ENCODE measurements at regions not wholly inside any gene's neighbourhood (a gene's known extent, or its start where the extent isn't known, plus 50 kb on each side); places are given as distances from the start of the nearest gene placed in this dataset.

DNA sequence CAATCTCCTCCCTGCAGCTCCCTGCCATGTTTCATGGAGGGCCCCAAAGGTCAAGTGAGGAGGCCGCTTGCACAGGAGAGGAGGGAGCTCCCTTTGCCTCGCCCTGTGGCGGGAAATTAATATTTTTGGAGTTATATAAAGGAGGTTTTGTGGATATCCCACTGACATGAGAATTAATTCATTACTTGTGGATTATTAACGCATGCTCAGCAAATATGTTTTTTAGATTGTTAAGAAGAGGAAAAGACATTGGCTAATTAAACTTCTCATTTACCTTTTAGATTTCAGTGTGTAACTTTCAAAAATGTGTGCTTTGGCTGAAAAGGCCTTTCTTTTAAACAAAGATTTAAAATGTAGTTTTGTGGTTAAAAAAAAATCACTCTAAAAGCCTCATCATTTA, 474.0 kb downstream of the SOCS6 start:
- TF ChIP-seq, protein P1, sequence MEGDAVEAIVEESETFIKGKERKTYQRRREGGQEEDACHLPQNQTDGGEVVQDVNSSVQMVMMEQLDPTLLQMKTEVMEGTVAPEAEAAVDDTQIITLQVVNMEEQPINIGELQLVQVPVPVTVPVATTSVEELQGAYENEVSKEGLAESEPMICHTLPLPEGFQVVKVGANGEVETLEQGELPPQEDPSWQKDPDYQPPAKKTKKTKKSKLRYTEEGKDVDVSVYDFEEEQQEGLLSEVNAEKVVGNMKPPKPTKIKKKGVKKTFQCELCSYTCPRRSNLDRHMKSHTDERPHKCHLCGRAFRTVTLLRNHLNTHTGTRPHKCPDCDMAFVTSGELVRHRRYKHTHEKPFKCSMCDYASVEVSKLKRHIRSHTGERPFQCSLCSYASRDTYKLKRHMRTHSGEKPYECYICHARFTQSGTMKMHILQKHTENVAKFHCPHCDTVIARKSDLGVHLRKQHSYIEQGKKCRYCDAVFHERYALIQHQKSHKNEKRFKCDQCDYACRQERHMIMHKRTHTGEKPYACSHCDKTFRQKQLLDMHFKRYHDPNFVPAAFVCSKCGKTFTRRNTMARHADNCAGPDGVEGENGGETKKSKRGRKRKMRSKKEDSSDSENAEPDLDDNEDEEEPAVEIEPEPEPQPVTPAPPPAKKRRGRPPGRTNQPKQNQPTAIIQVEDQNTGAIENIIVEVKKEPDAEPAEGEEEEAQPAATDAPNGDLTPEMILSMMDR (IDR thresholded peaks at IDR 0.05), result no peak

DNA sequence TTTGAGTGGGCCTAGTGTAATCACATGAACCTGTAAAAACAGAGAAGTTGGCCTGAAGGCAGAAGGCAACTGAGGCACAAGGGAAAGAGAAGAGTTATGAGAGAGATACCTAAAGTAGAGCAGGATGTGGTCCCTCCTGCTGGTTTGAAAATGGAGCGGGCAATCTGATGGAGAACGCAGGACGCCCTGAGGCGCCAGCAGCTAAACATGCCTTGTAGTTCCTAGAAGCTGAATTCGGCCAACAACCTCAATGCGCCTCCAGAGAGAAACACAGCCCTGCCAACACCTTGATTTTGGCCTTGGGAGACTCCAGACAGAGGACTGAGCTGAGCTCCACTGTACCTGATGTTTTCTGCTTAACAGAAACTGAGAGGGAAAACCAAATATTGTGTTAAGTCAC, 469.9 kb downstream of the SOCS6 start:
- no peak overlapping the region for H3K27ac ChIP-seq
- H3K4me3 ChIP-seq, result no peak overlapping the region
- no peak for DNase-seq (ENCODE audit: low spot score)
- TF ChIP-seq, protein P1 (IDR thresholded peaks at IDR 0.05), result no peak

More for the DNA sequence above, 474.0 kb downstream of the SOCS6 start:
- Histone ChIP-seq H3K4me3 (no peak overlapping the region), H3K27ac (no peak overlapping the region)
- DNase-seq (ENCODE audit: low spot score), result no peak

DNA sequence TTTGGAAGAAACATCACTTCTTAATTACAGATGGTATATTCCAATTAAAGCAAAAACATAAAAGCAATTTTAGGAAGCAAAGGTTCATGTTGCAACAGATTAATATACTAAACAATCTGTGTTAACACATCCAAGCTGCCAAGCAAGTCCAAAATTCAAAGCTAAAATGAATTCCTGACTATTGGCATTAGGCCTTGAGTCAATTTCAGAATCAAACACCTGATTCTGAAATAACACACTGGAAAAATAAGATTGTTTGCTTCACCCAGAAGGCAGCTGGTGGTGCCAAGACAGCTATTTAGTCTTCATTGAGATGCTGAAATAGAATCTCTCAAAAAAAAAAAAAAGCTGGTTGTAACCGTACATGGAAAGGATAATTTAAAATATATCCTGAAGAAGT, 465.6 kb downstream of the SOCS6 start:
- TF ChIP-seq, protein P1 (IDR thresholded peaks at IDR 0.05), result no peak
- H3K4me3 ChIP-seq, result no peak overlapping the region
- H3K27ac ChIP-seq, result no peak overlapping the region
- no peak for DNase-seq (ENCODE audit: low spot score)

DNA sequence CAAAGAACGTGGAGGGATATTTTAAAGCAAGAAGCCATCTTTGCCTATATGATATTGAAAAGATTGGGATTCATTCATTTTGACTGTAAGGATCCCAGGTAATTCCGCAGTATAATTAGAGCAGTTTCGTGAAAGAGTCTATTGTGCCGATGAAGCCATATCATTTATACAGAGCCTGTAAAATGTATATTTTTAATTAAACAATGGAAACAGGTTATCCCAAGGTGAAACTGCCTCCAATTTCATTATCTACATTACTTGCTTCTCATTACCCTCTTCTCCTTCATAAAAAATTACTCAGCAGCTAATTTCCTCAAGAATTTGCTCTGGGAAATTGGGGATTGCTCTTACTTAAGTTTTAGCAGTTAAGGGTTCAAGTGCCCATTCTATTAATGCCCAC, 444.1 kb downstream of the SOCS6 start:
- DNase-seq (ENCODE audit: low spot score), result no peak
- Histone ChIP-seq H3K4me3 (no peak overlapping the region), H3K27ac (no peak overlapping the region)
- TF ChIP-seq, protein P1 (IDR thresholded peaks at IDR 0.05), result no peak

DNA sequence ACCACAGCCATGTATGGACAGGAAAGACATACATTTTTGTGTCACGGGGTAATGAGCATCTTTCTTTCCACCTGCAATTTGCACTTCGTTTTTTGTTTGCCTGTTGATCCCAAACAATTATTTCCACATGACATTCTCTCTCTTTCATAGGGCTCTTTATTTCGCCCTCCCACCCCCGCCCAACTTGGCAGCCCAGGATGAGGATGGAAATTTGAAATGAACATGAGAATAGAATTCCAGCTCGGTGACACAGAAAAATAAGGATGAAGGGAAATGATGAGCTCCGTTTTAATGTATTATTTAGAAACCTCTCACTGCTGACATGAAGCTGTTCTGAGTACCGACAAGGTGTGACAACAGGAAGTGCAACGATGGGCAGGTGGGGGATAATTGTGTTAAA, 443.3 kb downstream of the SOCS6 start:
- Histone ChIP-seq H3K4me3 (no peak overlapping the region), H3K27ac (no peak overlapping the region)
- TF ChIP-seq, protein P1 (IDR thresholded peaks at IDR 0.05), result no peak
- DNase-seq (ENCODE audit: low spot score), result no peak

DNA sequence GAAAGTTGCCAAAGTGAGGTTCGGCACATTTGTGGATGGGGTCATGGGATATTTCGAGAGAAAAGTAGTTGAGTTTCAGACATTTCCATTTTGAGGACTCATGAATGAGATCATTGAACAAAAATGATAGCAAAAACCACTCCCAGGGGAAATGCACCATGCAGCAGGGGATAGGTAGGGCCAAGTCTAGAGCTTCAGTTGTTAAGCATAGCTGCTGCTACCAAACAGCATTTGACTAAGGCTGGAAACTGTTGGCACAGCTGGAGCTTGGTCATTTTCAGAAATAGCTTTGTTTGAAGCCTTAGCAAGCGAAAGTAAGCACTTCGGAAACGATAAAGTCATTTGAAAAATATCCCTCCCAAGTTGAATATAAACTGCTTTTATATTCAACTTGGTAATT, 431.8 kb downstream of the SOCS6 start:
- DNase-seq (ENCODE audit: low spot score), result no peak
- TF ChIP-seq, protein P1 (IDR thresholded peaks at IDR 0.05), result no peak
- Histone ChIP-seq H3K4me3 (no peak overlapping the region), H3K27ac (no peak overlapping the region)

DNA sequence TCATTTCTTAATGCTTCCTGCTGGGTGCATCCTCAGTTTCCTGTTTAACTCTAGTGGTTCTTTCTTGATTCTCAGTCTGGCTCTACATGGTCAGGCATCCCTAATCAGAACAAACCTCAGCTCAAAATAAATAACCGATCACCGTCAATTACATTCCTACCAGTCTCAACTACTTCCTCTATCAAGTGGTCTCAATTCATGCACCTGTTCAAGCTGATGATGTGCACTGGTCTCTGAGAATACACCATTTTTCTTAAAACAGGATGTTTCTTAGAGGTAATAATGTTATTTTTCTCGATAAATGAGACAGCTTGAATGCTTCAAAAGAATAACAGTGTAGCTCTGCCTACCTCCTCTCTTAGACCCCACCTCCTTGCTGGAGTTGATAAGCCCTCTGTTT, 420.9 kb downstream of the SOCS6 start:
- no peak overlapping the region for H3K27ac ChIP-seq
- TF ChIP-seq, protein P1 (IDR thresholded peaks at IDR 0.05), result no peak
- DNase-seq (ENCODE audit: low spot score), result no peak
- H3K4me3 ChIP-seq, result no peak overlapping the region
